DMS 273 (cell line): ENCODE measurements at regions not wholly inside any gene's neighbourhood (a gene's known extent, or its start where the extent isn't known, plus 50 kb on each side); places are given as distances from the start of the nearest gene placed in this dataset.
A peak's percentile ranks its signal among the peaks of the same experiment; 100 is the strongest.

Experiments used
- DNase-seq: peaks from one replicate; lab custom pipeline; 2025; ENCODE audit not compliant: unreplicated experiment; lab: John Stamatoyannopoulos, UW

DNA sequence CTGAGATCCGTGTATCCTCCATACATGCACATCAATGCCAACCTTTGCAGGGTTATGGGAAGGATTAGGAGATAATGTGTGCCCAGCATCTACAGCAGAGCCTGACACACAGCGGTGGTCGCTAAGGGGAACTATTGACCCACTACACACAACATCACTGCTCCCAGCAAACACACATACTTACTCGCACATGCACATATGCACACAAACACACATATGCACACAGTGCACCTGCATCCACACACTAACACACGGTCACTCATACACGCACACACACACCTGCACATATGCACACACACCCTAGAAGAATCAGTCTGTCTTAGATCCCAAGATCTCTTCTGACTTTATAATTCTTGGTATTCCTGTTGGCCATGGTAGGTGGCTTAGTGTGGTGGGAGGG lies 118.3 kb downstream of the GYPC start:
- no peak for DNase-seq

GRCh38 chr2:126774761-126775160 lies 118.8 kb downstream of the GYPC start:
- DNase-seq = no peak

- no peak for DNase-seq
Measured at GRCh38 chr2:126775300-126775985, 119.5 kb downstream of the GYPC start.

GRCh38 chr2:126776255-126776654 lies 120.3 kb downstream of the GYPC start:
- DNase-seq = peak; percentile 39

DNA sequence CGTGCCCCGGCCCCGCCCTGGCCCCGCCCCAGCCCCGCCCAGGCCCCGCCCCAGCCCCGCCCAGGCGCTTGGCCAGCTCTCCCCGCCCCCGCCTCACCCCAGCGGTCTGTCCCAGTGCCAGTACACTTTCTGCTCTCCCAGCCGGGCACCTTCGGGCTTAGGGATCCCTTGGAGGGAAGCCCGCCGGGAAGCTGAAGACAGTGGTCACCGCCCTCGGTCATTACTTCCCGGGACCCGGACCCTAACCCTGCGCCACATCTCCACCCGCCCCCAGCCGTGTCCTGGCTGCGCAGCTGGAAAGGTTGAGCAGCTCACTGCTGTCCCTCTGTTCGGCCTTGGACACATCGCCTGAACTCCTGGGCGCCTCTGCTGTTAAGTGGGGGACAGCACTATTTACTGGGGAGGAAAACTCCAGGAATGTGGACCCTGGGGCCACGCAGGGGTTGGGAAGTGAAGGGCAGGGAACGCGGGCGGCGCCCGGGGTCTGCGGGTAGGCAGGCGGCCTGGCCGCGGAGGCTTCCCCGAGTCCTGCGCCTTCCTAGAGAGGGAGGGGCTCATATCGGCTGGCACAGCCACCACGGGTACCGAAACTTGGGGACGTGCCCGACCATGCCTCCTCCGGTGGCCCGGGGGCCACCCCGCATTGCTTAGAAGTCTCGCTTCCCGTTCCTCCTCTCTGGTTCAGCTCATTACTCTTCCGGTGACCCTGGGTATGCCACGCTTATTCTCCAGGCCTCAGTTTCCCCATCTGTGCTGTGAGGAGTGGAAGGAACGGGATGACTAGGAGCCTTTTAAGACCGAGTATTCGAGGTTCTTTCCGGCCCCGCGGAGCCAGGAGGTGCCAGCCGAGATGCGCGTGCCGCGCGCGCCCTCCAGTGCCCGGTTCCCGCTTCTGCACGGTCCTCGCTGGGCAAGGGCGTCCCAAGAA lies 121.0 kb downstream of the GYPC start:
- DNase-seq = peak; percentile 90

DNA sequence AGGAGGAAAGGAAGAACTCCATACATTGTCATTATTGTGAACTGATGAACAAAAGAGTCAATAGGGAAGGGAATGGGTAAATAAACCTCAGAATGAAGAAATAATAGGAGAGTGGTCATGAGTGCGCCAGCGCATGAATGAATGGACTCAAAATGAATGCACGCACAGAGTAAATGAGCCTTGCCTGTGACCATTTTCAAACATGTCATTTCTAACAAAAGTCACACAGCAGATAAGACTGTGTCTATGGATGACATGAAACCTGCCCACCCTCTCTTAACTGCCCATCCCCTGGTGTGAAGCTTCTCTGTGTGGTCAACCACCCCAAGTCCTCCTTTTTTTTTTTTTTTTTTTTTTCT lies 121.1 kb upstream of the TEX51 start:
- DNase-seq = no peak

DNA sequence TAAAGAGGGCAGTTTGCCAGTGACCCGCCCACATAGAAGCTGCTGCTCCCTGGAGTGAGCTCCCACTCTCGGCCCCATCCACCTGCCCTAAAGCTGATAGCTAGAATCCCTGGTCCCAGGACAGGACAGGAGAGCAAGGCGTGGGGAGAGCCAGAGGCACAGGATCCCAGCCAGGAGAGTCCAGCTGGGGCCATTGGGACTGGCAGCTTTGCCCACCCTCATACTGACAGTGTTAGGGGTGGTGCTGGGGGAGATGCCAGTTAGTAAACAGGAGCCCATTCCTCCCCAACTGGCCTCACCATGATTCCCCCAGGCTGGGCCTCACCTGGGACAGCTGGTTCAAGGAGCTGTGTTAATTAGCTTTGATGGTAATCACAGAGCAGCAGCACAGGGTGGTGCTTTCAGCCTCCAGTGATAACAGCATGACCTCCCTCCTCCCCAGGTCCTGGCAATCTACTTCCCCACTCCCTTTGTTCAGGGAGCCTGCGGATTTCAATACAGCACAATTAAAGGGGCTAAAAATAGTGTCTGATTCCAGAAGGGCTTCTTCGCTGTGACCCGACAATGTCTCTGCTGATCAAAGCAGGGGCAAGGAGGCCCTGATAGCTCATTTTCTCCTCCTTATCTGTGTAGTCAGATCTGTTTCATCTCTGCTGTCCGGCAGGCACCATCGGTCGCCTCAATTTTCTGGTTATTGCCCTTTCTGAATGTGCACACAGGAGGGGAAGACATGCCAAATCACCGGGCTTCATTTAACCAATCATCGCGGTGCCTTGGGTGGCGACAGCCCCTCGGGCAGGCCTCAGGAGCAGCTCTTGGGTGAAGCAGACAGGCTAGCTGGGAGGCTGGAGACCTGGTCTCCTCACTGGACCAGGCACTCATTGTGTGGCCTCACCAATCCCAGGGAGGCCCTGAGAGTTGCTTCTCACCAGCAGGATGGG lies 119.9 kb upstream of the TEX51 start:
- DNase-seq = no peak

DNA sequence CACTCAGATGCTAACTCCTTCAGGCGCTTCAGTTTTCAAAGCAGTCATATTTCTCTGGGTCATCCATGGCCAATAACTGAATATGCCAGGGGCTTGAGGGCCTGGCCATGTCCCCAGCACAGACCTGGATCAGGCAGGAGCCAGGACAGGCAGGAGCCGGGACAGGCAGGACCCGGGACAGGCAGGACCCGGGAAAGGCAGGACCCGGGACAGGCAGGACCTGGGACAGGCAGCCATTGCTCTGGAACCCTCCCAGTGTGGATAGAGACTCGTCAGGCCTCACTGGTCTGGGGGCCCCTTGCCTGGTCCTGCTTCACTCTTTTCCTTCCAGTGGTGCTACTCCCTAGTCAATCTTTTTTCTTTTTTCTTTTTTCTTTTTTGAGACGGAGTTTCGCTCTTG lies 117.5 kb upstream of the TEX51 start:
- no peak for DNase-seq

GRCh38 chr2:126781806-126782205 lies 116.9 kb upstream of the TEX51 start:
- DNase-seq = no peak

- DNase-seq = no peak
Measured at GRCh38 chr2:126782648-126783047, 116.0 kb upstream of the TEX51 start.

GRCh38 chr2:126783341-126783740 lies 115.3 kb upstream of the TEX51 start:
- DNase-seq = no peak

DNA sequence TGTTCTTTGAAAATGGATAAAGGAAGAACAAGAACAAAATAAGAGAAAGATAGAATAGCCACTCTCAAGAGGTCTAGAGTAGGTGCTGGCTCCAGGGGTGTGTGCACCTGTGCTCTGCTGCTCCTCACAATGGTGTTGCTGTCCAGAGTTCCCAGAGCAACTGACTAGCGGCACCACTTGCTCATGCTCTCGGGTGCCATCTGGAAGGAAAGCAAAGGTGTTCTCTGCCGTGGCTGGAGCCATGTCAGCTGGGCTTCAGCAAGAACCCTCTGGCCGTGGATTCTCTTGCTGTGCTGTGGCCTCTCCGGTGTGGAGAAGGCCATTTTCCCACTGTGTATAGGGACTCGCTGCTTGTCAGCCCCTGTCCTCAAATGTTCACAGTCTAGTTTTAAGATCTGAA lies 114.6 kb upstream of the TEX51 start:
- peak; percentile 47 for DNase-seq

GRCh38 chr2:126784621-126785020 lies 114.1 kb upstream of the TEX51 start:
- peak; percentile 51 for DNase-seq

DNA sequence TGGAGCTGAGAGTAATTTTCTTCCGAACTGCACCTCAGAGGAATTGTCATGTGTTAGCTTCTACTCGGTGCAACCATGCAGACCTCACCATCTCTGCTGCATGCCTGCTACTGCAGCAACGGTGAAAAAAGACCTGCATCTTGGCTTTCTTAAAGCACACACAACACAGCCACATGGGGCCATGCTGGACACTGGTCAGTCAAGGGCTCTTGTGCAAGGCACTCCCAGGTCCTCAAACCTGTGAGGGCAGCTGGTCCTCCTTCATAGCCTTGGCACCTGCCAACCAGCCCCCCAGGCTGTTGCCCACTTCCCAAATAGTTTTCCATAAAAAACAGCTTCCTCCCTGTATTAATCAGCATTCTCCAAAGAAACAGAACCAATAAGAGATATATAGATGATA lies 113.5 kb upstream of the TEX51 start:
- no peak for DNase-seq

- DNase-seq = no peak
Measured at GRCh38 chr2:126785862-126786261, 112.8 kb upstream of the TEX51 start.

GRCh38 chr2:126786765-126787164 lies 111.9 kb upstream of the TEX51 start:
- DNase-seq = no peak

DNA sequence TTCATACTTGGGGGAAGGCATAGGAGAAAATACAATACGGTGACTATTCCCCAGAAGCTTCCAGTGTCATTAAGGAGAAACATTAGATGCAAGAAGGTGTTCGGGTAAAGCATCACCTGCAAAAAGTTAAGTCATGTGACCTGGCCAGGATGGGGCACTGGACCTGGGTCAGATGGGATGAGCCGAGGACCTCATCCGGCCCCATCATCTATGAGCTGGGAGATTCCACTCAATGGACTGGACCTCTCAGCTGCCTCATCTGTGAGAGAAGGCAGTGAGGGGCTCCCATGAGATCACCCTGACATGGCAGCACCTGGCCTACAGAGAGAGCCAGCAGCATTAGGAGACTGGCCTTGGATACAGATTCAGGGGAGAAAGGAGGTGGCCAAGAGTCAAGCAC lies 111.4 kb upstream of the TEX51 start:
- DNase-seq = no peak

- no peak for DNase-seq
Measured at GRCh38 chr2:126788113-126788512, 110.6 kb upstream of the TEX51 start.

GRCh38 chr2:126788652-126789051 lies 110.0 kb upstream of the TEX51 start:
- no peak for DNase-seq

- DNase-seq = no peak
Measured at GRCh38 chr2:126790987-126791780, 107.5 kb upstream of the TEX51 start.

GRCh38 chr2:126792186-126792585 lies 106.5 kb upstream of the TEX51 start:
- DNase-seq = no peak
